Activated B cell treated with CpG ODN at 0.5 μM for 24 hours (primary cell): ENCODE measurements at regions not wholly inside any gene's neighbourhood (a gene's known extent, or its start where the extent isn't known, plus 50 kb on each side); places are given as distances from the start of the nearest gene placed in this dataset.
"Not testable (repeated sequence)": the region's sequence is repeated elsewhere in the genome, so short reads cannot be mapped to it uniquely, and the experiment has no call there.

Source experiments
- ATAC-seq: fragments of 200-7000 bp; cut with Tn5 transposase; one replicate; pipeline ENCODE4 v1.10.0; 2021; ENCODE audit warnings: low read depth, mild to moderate bottlenecking, moderate library complexity
- CTCF ChIA-PET: fragments of 350-600 bp; sonication (Branson Sonifier 250); formaldehyde crosslinking; loops from one replicate; lab custom pipeline; 2021; ENCODE audit warnings: antibody characterized with exemption; lab: Charles Lee
- POLR2A ChIA-PET: fragments of 350-600 bp; sonication (Branson Sonifier 250); formaldehyde crosslinking; loops from one replicate; lab custom pipeline; 2021; ENCODE audit warnings: antibody characterized with exemption; lab: Charles Lee
- DNase-seq: peaks from one replicate; pipeline ENCODE4 v3.0.0; 2022
- H3K27ac Mint-ChIP-seq: one replicate; pipeline ENCODE4 v1.8.0; 2020; ENCODE audit warnings: mixed read lengths
- H3K27me3 Mint-ChIP-seq: one replicate; pipeline ENCODE4 v1.8.0; 2021; ENCODE audit warnings: mixed read lengths
- H3K36me3 Mint-ChIP-seq: one replicate; pipeline ENCODE4 v1.8.0; 2021; ENCODE audit warnings: low read depth, mixed read lengths
- H3K4me1 Mint-ChIP-seq: one replicate; pipeline ENCODE4 v1.8.0; 2021; ENCODE audit warnings: mixed read lengths
- H3K4me3 Mint-ChIP-seq: one replicate; pipeline ENCODE4 v1.8.0; 2020; ENCODE audit warnings: mild to moderate bottlenecking, mixed read lengths
- H3K9me3 Mint-ChIP-seq: one replicate; pipeline ENCODE4 v1.8.0; 2020; ENCODE audit warnings: mixed read lengths
- intact Hi-C: fragments of 100-400 bp; cut with micrococcal nuclease; formaldehyde crosslinking; loops from one replicate; pipeline ENCODE4 v1.15.1; 2024
- TF ChIP-seq, protein P1 (sequence below): fragments of 200-600 bp; IDR thresholded peaks from one replicate; pipeline ENCODE4 v1.8.0; 2022; ENCODE audit warnings: antibody characterized with exemption, mild to moderate bottlenecking

DNA sequence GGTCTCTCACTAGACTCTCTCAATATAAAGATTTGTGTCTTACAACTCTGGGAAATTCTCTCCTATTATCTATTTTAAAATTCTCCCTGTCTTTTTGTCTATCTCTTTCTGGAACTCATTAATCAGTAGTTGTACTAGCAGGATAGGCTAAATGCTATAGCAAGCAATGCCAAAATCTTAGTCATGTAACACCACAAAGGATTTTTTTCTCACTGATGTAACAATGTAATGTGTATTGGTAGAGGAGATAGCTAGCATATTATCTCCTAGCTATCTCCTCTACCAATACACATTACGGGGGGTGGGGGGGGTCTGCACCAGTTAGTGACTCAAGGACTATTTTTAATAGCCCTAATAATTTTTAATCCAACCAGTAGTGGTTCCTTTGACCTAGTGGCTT is 225.4 kb downstream of the KLHL28 start:
- no peak overlapping the region for H3K27ac Mint-ChIP-seq
- no peaks in the 10 kb centered on the region for H3K4me1 Mint-ChIP-seq
- H3K9me3 Mint-ChIP-seq: no peaks in the 10 kb centered on the region
- CTCF ChIA-PET: no interaction called here
- ATAC-seq: no peak
- no peak overlapping the region for H3K4me3 Mint-ChIP-seq
- POLR2A ChIA-PET: no interaction called here
- DNase-seq: no peak
- intact Hi-C loops: no loop called here
- TF ChIP-seq, protein P1, sequence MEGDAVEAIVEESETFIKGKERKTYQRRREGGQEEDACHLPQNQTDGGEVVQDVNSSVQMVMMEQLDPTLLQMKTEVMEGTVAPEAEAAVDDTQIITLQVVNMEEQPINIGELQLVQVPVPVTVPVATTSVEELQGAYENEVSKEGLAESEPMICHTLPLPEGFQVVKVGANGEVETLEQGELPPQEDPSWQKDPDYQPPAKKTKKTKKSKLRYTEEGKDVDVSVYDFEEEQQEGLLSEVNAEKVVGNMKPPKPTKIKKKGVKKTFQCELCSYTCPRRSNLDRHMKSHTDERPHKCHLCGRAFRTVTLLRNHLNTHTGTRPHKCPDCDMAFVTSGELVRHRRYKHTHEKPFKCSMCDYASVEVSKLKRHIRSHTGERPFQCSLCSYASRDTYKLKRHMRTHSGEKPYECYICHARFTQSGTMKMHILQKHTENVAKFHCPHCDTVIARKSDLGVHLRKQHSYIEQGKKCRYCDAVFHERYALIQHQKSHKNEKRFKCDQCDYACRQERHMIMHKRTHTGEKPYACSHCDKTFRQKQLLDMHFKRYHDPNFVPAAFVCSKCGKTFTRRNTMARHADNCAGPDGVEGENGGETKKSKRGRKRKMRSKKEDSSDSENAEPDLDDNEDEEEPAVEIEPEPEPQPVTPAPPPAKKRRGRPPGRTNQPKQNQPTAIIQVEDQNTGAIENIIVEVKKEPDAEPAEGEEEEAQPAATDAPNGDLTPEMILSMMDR: no peak
- H3K36me3 Mint-ChIP-seq: no peaks in the 10 kb centered on the region
- H3K27me3 Mint-ChIP-seq: no peaks in the 10 kb centered on the region

DNA sequence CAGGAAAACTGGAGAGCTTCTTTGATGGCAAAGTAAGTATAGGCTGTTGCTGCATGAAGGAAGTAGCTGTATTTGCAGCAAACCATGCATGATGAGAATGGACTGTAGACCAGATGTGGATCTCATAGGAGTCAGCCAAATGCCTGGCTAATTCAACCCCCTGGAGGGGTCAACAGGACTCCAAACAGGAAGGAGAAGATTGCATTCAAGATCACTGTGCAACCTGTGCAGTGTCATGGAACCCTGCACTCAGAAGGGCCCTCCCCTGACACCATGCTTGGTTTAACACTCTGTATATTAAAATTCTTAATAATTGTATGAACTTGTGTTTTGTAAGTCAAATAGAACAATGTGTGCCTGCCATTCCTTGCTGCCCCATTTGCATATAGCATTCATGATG is 225.1 kb upstream of the FSCB start:
- CTCF ChIA-PET: no interaction called here
- Mint-ChIP-seq H3K27me3 (no peaks in the 10 kb centered on the region), H3K4me1 (no peaks in the 10 kb centered on the region), H3K9me3 (no peaks in the 10 kb centered on the region), H3K4me3 (no peak overlapping the region), H3K36me3 (no peaks in the 10 kb centered on the region), H3K27ac (no peak overlapping the region)
- DNase-seq (no peak), ATAC-seq (no peak)
- POLR2A ChIA-PET: no interaction called here
- intact Hi-C loops: no loop called here
- TF ChIP-seq, protein P1: no peak

DNA sequence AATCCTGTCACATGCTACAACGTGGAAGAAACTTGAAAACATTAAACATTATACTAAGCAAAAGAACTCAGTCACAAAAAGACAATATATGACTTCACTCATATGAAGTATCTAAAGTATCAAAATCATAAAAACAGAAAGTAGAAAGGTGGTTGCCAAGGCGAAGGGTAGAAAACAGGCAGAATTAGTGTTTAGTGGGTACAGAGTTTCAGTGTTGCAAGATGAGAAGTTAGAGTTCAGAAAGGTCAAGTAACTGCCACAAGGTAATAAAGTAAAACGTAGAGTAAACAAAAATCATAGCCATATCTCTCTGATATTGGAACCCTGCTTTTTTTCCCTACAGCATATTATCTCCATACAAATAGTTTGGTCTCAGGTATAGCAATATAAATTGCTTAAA is 223.8 kb upstream of the FSCB start:
- Mint-ChIP-seq H3K36me3 (no peaks in the 10 kb centered on the region), H3K4me1 (no peaks in the 10 kb centered on the region), H3K4me3 (no peak overlapping the region), H3K27ac (no peak overlapping the region), H3K9me3 (no peaks in the 10 kb centered on the region), H3K27me3 (no peaks in the 10 kb centered on the region)
- CTCF ChIA-PET: no interaction called here
- DNase-seq (no peak), ATAC-seq (no peak)
- intact Hi-C loops: no loop called here
- POLR2A ChIA-PET: no interaction called here
- TF ChIP-seq, protein P1: no peak

- H3K4me3 Mint-ChIP-seq, ATAC-seq, DNase-seq, H3K36me3 Mint-ChIP-seq, POLR2A ChIA-PET, H3K27ac Mint-ChIP-seq, H3K4me1 Mint-ChIP-seq, intact Hi-C loops, H3K27me3 Mint-ChIP-seq, CTCF ChIA-PET: not testable (repeated sequence)
- H3K9me3 Mint-ChIP-seq: peaks cover 22% of the 10 kb centered on the region
Observed at GRCh38 chr14:44721395-44721794, 214.3 kb upstream of the FSCB start.

GRCh38 chr14:44720707-44721106 is 213.6 kb upstream of the FSCB start:
- intact Hi-C loops: no loop called here

More at GRCh38 chr14:44720707-44721106, 213.6 kb upstream of the FSCB start:
- no peak for ATAC-seq
- ChIA-PET CTCF (no interaction called here), POLR2A (no interaction called here)
- H3K4me1 Mint-ChIP-seq: no peaks in the 10 kb centered on the region
- peaks cover 22% of the 10 kb centered on the region for H3K9me3 Mint-ChIP-seq
- TF ChIP-seq, protein P1: no peak
- DNase-seq: no peak
- H3K36me3 Mint-ChIP-seq: no peaks in the 10 kb centered on the region
- no peak overlapping the region for H3K27ac Mint-ChIP-seq
- no peaks in the 10 kb centered on the region for H3K27me3 Mint-ChIP-seq
- no peak overlapping the region for H3K4me3 Mint-ChIP-seq
